IMR-90 (cell line): ENCODE measurements at regions not wholly inside any gene's neighbourhood (a gene's known extent, or its start where the extent isn't known, plus 50 kb on each side); places are given as distances from the start of the nearest gene placed in this dataset.

Experiments
- ATAC-seq: fragments of 200-7000 bp; cut with Tn5 transposase; 2 replicates; pipeline ENCODE4 v1.9.1; 2020; ENCODE audit warnings: low read depth, mild to moderate bottlenecking, moderate library complexity
- BruUV-seq: library from RNA; stranded (reverse); fragments of 400-500 nt; replicated peaks from 2 replicates; lab custom pipeline; 2021; lab: Mats Ljungman, UMichigan
- CTCF ChIA-PET: fragments of 300-600 bp; formaldehyde crosslinking; extraction: SDS; loops from one replicate; lab custom pipeline; 2021; ENCODE audit warnings: antibody characterized with exemption; lab: Yijun Ruan, JAX
- POLR2A ChIA-PET: fragments of 300-600 bp; sonication (Branson Sonifier 250); formaldehyde crosslinking; loops from one replicate; lab custom pipeline; 2022; ENCODE audit warnings: antibody characterized with exemption; ENCODE audit not compliant: unreplicated experiment; lab: Charles Lee
- DNase-seq: peaks from one replicate; pipeline ENCODE4 v3.0.0; 2013
- H2AFZ ChIP-seq: replicated peaks from 2 replicates; pipeline ENCODE3; 2013; ENCODE audit warnings: low read length, mild to moderate bottlenecking; ENCODE audit not compliant: poor library complexity
- H2AK5ac ChIP-seq: 2 replicates; pipeline ENCODE4 v1.6.1; 2013; ENCODE audit warnings: low read depth, low read length, inconsistent platforms
- H2AK9ac ChIP-seq: replicated peaks from 2 replicates; pipeline ENCODE3; 2013; ENCODE audit warnings: mild to moderate bottlenecking, low read depth, low read length, moderate library complexity; ENCODE audit not compliant: poor library complexity
- H2BK120ac ChIP-seq: 2 replicates; pipeline ENCODE4 v1.6.1; 2013; ENCODE audit warnings: low read depth, low read length, inconsistent platforms
- H2BK15ac ChIP-seq: 3 replicates; pipeline ENCODE4 v1.6.1; 2013; ENCODE audit warnings: low read depth, low read length, inconsistent platforms
- H2BK20ac ChIP-seq: 2 replicates; pipeline ENCODE4 v1.6.1; 2013; ENCODE audit warnings: low read depth, mild to moderate bottlenecking, inconsistent platforms, low read length, moderate library complexity
- H2BK5ac ChIP-seq: 2 replicates; pipeline ENCODE4 v1.6.1; 2013; ENCODE audit warnings: mild to moderate bottlenecking, low read depth, low read length, inconsistent platforms; ENCODE audit not compliant: poor library complexity, severe bottlenecking
- H3K14ac ChIP-seq: replicated peaks from 2 replicates; pipeline ENCODE4 v1.6.1; 2013; ENCODE audit warnings: low read depth, low read length, inconsistent platforms
- H3K18ac ChIP-seq: 2 replicates; pipeline ENCODE4 v1.6.1; 2013; ENCODE audit warnings: low read depth, low read length, control low read depth
- H3K23ac ChIP-seq: 2 replicates; pipeline ENCODE4 v1.6.1; 2013; ENCODE audit warnings: low read depth, low read length, inconsistent platforms
- H3K27ac ChIP-seq: 2 replicates; pipeline ENCODE4 v1.5.1; 2013; ENCODE audit warnings: mild to moderate bottlenecking, control low read depth, low read length; ENCODE audit not compliant: insufficient read depth
- H3K27me3 ChIP-seq: 2 replicates; pipeline ENCODE4 v1.6.1; 2013; ENCODE audit warnings: low read length; ENCODE audit not compliant: control insufficient read depth, insufficient read depth
- H3K36me3 ChIP-seq: 2 replicates; pipeline ENCODE4 v1.6.1; 2013; ENCODE audit warnings: low read length, mixed read lengths; ENCODE audit not compliant: control insufficient read depth, insufficient read depth
- H3K4ac ChIP-seq: 2 replicates; pipeline ENCODE4 v1.6.1; 2013; ENCODE audit warnings: low read depth, low read length, inconsistent platforms
- H3K4me1 ChIP-seq: 2 replicates; pipeline ENCODE4 v1.6.1; 2013; ENCODE audit warnings: low read length, mixed read lengths; ENCODE audit not compliant: control insufficient read depth, insufficient read depth
- H3K4me2 ChIP-seq: 2 replicates; pipeline ENCODE4 v1.6.1; 2013; ENCODE audit warnings: low read depth, mild to moderate bottlenecking, control low read depth, low read length, moderate library complexity
- H3K4me3 ChIP-seq: 2 replicates; pipeline ENCODE4 v1.5.1; 2013; ENCODE audit warnings: low read depth, mild to moderate bottlenecking, control low read depth, low read length, moderate library complexity; ENCODE audit not compliant: insufficient read depth
- H3K56ac ChIP-seq: 2 replicates; pipeline ENCODE4 v1.6.1; 2013; ENCODE audit warnings: low read length, inconsistent platforms; ENCODE audit not compliant: insufficient read depth; ENCODE audit errors: extremely low read depth
- H3K79me1 ChIP-seq, 2 experiments: 2 replicates each; pipeline ENCODE4 v1.6.1; 2013; ENCODE audit warnings: low read length in 2 of 2, inconsistent platforms in 1 of 2, low read depth in 1 of 2
- H3K9ac ChIP-seq: 2 replicates; pipeline ENCODE4 v1.6.1; 2013; ENCODE audit warnings: low read depth, low read length, control low read depth
- H3K9me1 ChIP-seq: 2 replicates; pipeline ENCODE4 v1.6.1; 2013; ENCODE audit warnings: low read length, inconsistent platforms; ENCODE audit not compliant: insufficient read depth
- H3K9me3 ChIP-seq: 2 replicates; pipeline ENCODE4 v1.6.1; 2013; ENCODE audit warnings: low read length; ENCODE audit not compliant: control insufficient read depth, insufficient read depth
- H4K20me1 ChIP-seq: 2 replicates; pipeline ENCODE4 v1.6.1; 2013; ENCODE audit warnings: low read length, inconsistent platforms; ENCODE audit not compliant: insufficient read depth
- H4K5ac ChIP-seq: 2 replicates; pipeline ENCODE4 v1.6.1; 2013; ENCODE audit warnings: mild to moderate bottlenecking, low read depth, low read length, control low read depth
- H4K8ac ChIP-seq, 2 experiments: 2 replicates each; pipeline ENCODE4 v1.6.1; 2013; ENCODE audit warnings: low read depth in 2 of 2, low read length in 2 of 2, control low read depth in 1 of 2, inconsistent platforms in 1 of 2
- H4K91ac ChIP-seq: 2 replicates; pipeline ENCODE4 v1.6.1; 2013; ENCODE audit warnings: low read depth, low read length, inconsistent platforms; ENCODE audit not compliant: insufficient read depth
- BHLHE40 ChIP-seq: fragments of 150-350 bp; IDR thresholded peaks from 2 replicates; pipeline ENCODE4 v1.6.1; 2016; ENCODE audit warnings: mild to moderate bottlenecking, low read depth, low read length
- MAFK ChIP-seq: IDR thresholded peaks from 2 replicates; pipeline ENCODE4 v1.6.1; 2012; ENCODE audit warnings: low read depth, low read length, improper control_type of control experiment
- MAZ ChIP-seq: IDR thresholded peaks from 2 replicates; pipeline ENCODE4 v1.6.1; 2012; ENCODE audit warnings: low read depth, mild to moderate bottlenecking, low read length, improper control_type of control experiment, moderate library complexity, borderline replicate concordance
- MXI1 ChIP-seq: IDR thresholded peaks from 2 replicates; pipeline ENCODE4 v1.6.1; 2012; ENCODE audit warnings: low read depth, mild to moderate bottlenecking, low read length, moderate library complexity, borderline replicate concordance
- NFE2L2 ChIP-seq: fragments of 150-350 bp; IDR thresholded peaks from 2 replicates; pipeline ENCODE4 v1.6.1; 2016; ENCODE audit warnings: low read depth, mild to moderate bottlenecking, low read length
- POLR2A ChIP-seq: IDR thresholded peaks from 2 replicates; pipeline ENCODE4 v1.6.1; 2012; ENCODE audit warnings: mild to moderate bottlenecking, low read depth, low read length
- RAD21 ChIP-seq: IDR thresholded peaks from 2 replicates; pipeline ENCODE4 v1.6.1; 2012; ENCODE audit warnings: low read length, improper control_type of control experiment
- SMC3 ChIP-seq: fragments of 150-350 bp; IDR thresholded peaks from 2 replicates; pipeline ENCODE4 v1.6.1; 2016; ENCODE audit warnings: low read depth, mild to moderate bottlenecking, antibody characterized with exemption, low read length, moderate library complexity
- whole genome bisulfite sequencing, 2 experiments: methylation state at CpG; one replicate each; pipeline versions ENCODE4 v1.1.5 to v1.1.7; 2013; ENCODE audit warnings: missing lambda C conversion rate in 2 of 2; ENCODE audit not compliant: insufficient read length in 1 of 2; ENCODE audit errors: extremely low coverage in 2 of 2; 5-methylcytosine and 5-hydroxymethylcytosine counted together
- dilution Hi-C: fragments of 300-500 bp; cut with HindIII; formaldehyde crosslinking; loops from one replicate; pipeline ENCODE4 v1.14.3; 2018; ENCODE audit warnings: low sequenced_read_pairs; ENCODE audit not compliant: unreplicated experiment
- in situ Hi-C: fragments of 300-500 bp; cut with MboI; formaldehyde crosslinking; loops from 3 replicates; pipeline ENCODE4 v1.14.3; 2019; ENCODE audit warnings: low sequenced_read_pairs, inconsistent platforms, mixed read lengths
- intact Hi-C: fragments of 100-400 bp; cut with micrococcal nuclease; formaldehyde crosslinking; loops from 2 replicates; pipeline ENCODE4 v1.10.0; 2022
- TF ChIP-seq, protein P1 (sequence below): fragments of 150-350 bp; IDR thresholded peaks from 2 replicates; pipeline ENCODE4 v1.6.1; 2016; ENCODE audit warnings: low read depth, mild to moderate bottlenecking, low read length, moderate library complexity, borderline replicate concordance
- TF ChIP-seq, protein P2 (sequence below): fragments of 150-350 bp; IDR thresholded peaks from 2 replicates; pipeline ENCODE4 v1.6.1; 2017; ENCODE audit warnings: mild to moderate bottlenecking, antibody characterized with exemption, low read length, low read depth

DNA sequence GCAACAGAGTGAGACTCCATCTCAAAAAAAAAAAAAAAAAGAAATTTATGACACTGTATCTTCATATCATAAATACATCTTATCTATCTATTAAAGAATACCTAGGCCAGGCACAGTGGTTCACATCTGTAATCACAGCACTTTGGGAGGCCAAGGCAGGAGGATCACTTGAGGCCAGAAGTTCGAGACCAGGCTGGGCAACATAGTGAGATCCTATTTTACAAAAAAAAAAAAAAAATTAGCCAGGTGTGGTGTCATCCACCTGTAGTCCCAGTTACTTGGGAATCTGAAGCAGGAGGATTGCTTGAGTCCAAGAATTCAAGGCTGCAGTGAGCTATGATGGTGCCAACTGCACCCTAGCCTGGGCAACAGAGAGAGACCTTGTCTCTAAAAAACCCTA, 95.0 kb downstream of the HNRNPLL start:
- Histone ChIP-seq H3K4me1 (peaks cover 13% of the 10 kb centered on the region), H3K79me1 (no peaks in the 10 kb centered on the region), H3K14ac (no peak overlapping the region), H4K5ac (no peak overlapping the region), H4K8ac (no peak overlapping the region), H3K9me1 (peaks cover 9% of the 10 kb centered on the region; the same call in 1 of the 2 replicates), H2AK5ac (no peak overlapping the region), H3K27ac (no peak overlapping the region), H4K91ac (no peak overlapping the region), H3K4me2 (no peak overlapping the region), H3K36me3 (no peaks in the 10 kb centered on the region), H2BK120ac (no peak overlapping the region), H3K27me3 (peaks cover 5% of the 10 kb centered on the region), H3K9ac (no peak overlapping the region), H3K18ac (no peak overlapping the region), H3K9me3 (no peaks in the 10 kb centered on the region), H3K4me3 (no peak overlapping the region), H2AFZ (no peak overlapping the region), H2BK20ac (no peak overlapping the region), H2BK5ac (no peak overlapping the region), H4K20me1 (no peaks in the 10 kb centered on the region), H2AK9ac (no peak overlapping the region), H2BK15ac (no peak overlapping the region), H3K4ac (no peak overlapping the region), H3K56ac (no peak overlapping the region), H3K23ac (no peak overlapping the region)
- intact Hi-C loops (loop anchor here (2.0 to 10.0 kb wide), 3 partner anchors 130 to 523 kb away; partner anchors contain the start of gene ATL2), dilution Hi-C loops (no loop called here), in situ Hi-C loops (loop anchor here (25.0 kb wide), 1 partner anchor 195 kb away; no protein-coding TSS in a partner anchor)
- WGBS, 2 experiments: no CpG with 5 or more reads among the region's 1 CpG
- POLR2A ChIA-PET: no interaction called here
- CTCF ChIA-PET: interaction anchor here (0.7 to 1.2 kb wide), 9 partner anchors 11 to 192 kb away, joined by 3 to 6 read pairs (median 4); no protein-coding TSS in a partner anchor
- TF ChIP-seq MAZ: no peak
- TF ChIP-seq, protein P1, sequence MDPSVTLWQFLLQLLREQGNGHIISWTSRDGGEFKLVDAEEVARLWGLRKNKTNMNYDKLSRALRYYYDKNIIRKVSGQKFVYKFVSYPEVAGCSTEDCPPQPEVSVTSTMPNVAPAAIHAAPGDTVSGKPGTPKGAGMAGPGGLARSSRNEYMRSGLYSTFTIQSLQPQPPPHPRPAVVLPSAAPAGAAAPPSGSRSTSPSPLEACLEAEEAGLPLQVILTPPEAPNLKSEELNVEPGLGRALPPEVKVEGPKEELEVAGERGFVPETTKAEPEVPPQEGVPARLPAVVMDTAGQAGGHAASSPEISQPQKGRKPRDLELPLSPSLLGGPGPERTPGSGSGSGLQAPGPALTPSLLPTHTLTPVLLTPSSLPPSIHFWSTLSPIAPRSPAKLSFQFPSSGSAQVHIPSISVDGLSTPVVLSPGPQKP: no peak
- TF ChIP-seq POLR2A: no peak
- no peak for TF ChIP-seq SMC3
- no peak for TF ChIP-seq NFE2L2
- no peak for TF ChIP-seq MAFK
- TF ChIP-seq MXI1: no peak
- TF ChIP-seq, protein P2, sequence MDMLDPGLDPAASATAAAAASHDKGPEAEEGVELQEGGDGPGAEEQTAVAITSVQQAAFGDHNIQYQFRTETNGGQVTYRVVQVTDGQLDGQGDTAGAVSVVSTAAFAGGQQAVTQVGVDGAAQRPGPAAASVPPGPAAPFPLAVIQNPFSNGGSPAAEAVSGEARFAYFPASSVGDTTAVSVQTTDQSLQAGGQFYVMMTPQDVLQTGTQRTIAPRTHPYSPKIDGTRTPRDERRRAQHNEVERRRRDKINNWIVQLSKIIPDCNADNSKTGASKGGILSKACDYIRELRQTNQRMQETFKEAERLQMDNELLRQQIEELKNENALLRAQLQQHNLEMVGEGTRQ: no peak
- TF ChIP-seq BHLHE40: no peak
- no peak for TF ChIP-seq RAD21
- BruUV-seq: no TSS peak
- DNase-seq: no peak
- ATAC-seq: no peak
